Activated T-cell treated with anti-CD3 and anti-CD28 coated beads for 24 hours (primary cell): ENCODE measurements at regions not wholly inside any gene's neighbourhood (a gene's known extent, or its start where the extent isn't known, plus 50 kb on each side); places are given as distances from the start of the nearest gene placed in this dataset.

ENCODE experiments used
- DNase-seq: peaks from one replicate; pipeline ENCODE4 v3.0.0-alpha.2; 2020; ENCODE audit warnings: low read depth

DNA sequence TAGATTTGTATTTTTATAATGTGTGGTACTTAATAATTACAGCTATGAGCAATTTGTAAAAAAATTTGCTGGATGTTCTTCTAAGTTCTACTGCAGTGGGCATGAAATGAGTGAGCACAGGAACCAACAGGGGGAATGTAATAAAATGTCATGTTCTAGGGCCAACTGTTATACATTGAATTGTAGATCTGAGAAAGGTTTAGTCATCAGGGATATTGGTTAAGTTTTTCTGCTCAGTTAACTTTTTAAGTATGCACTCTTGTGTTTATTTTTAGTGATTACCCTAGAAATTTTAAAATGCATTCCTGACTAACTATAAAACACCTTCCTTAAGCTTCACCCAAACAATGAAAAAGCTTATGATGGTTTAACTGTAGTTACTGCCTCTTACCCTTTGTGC is 101.8 kb downstream of the CAND1 start:
- DNase-seq: no peak

DNA sequence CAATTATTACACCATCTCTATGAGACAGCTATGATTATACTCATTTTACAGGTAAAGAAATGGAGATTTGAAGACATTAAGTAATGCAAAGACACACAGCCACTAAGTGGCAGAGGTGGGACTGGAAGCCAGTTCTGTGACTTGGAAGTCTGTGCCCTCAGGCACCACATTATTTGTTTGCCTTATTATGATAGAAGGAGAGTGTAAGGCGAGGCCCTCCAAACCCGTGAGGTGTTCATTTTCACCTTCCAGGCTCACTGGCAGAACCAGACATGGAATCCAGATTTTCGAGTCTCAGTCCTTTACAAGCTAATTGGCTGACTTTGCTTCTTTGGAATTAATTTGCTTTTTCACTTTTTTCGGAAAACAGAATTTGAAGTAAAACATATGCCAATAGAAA is 107.9 kb downstream of the CAND1 start:
- no peak for DNase-seq

DNA sequence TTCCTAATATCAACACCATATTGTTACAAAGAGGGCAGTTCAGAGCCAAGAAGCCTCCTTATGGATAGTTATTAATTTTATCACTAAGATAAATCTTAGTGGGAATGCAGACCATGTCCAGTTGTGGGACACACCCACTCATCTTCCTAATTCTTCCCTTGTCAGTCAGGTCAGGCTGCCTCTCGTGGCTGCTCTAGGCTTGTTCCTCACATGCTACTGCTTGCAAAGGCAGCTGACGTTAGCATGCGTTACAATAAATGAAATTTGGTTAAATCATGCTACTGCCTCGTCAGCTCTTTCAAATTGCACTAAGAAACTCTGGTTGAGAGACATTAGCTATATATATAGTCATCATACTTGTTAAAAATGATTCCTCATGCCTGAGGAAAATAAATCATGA is 108.4 kb downstream of the CAND1 start:
- no peak for DNase-seq

DNA sequence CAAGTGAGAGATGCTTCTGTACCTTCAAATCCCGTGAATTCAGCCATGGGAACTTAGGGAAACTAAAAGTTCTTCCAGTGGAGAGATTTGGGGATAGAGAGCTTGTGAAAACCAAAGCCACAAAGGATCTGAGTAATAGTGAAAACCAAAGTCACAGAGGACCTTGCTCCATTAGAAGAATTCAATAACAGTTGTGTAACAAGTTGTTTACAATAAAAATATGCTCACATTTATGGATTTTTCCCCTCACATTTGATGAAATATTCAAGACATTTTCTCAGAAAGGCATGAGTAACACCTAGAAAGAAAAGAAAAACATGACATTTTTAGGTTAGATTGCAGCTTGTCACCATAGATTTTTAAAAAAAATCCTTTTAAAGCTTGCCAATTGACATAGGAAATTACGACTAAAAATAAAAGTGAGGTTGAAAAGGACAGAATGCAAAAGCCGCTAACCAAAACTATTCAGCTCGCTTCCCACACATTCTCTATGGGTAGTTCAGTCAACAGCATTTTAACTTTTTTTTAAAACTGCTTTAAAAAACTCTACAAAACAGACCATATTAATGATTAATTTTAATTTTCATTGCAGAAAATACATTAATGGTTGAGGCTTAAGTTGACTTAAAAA is 113.2 kb downstream of the CAND1 start:
- no peak for DNase-seq

DNA sequence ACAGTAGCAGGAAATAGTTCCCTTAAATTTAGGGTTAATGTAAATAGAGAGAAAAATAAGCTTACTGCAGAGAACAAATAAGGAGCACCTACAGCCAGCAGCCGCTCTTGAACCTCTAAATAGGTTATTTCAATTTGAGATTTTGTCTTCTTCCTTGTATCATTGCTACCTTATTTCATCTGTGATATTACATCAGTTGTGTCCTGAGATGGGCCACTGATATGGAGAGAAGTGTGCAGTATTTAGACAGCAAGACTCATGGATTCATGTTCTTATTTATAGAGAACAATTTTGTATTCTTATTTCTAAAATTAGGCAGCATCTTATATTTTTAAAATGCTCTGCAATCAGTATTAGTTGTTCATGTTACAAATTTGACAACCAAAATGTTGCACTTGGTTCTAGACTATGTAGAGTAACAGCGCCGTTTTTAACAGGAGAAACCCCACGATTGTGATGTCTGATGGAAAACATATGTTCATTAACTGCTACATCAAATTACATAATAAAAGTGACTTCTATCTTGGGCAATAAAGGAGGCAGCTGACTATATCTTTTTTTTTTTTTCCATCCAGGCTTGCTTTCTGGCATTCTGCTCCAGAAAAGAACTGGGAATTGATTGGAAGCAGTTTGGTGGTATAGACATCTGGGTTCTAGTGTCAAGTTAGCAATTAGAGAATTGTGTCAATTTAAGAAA is 117.9 kb downstream of the CAND1 start:
- no peak for DNase-seq

DNA sequence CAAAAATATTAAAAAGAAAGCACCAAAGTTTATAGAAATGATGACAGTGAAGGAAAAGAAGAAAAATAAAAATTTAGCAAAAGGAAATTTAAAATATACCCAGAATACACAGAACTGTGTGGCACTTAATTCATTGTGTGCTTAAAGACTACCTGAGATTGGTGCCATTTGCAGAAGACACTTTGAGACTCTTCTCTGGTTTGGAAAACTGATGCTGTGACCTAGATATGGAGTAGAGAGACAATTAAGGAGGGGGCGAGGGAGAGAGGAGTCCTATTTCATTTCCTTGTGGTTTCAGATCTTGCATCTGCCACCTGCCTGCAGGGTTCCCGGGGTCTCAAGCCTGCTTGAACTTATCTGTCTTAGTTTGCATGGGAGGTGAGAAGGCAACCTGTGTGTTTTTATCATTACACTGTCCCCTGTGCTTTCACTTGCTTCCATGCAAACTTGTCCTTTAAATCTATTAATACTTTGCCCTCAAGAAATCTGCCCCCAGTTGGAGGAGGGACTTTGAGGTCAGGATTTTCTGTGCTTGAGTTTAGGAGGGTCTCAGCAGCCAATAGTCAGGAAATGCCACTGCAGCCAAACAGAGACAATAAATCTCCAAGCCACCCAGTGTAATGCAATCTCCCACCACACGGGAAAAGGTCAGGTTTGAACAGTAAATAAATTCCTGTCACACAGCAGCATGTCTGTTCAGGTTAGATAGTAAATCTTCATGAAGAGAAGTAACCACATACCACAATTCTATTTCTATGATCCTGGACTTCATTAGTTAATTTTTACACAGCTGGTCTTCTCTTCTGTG is 119.4 kb downstream of the CAND1 start:
- DNase-seq: no peak

DNA sequence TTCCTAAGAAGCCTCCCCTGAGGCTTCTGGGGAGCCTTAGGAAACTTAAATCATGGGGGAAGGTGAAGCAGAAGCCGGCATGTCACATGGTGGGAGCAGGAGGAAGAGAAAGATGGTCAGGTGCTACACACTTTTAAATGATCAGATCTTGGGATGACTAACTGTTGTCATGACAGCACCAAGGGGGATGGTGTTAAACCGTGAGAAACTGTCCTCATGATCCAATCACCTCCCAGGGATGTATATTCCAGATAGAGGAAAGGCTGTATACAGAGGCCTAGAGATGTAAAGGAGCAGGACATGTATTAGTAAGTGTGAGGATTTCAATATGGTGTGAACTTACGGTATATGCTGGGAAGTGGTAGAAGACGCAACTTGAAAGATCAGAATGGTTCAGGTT is 121.1 kb downstream of the CAND1 start:
- DNase-seq: no peak

- no peak for DNase-seq
Observed at GRCh38 chr12:67391034-67391433, 121.9 kb downstream of the CAND1 start.

- DNase-seq: no peak
Observed at GRCh38 chr12:67391656-67392055, 122.5 kb downstream of the CAND1 start.

- DNase-seq: no peak
Observed at GRCh38 chr12:67394550-67394949, 125.4 kb downstream of the CAND1 start.

- no peak for DNase-seq
Observed at GRCh38 chr12:67400742-67401141, 131.6 kb downstream of the CAND1 start.

- no peak for DNase-seq
Observed at GRCh38 chr12:67410246-67410645, 141.1 kb downstream of the CAND1 start.

- DNase-seq: no peak
Observed at GRCh38 chr12:67410667-67411067, 141.5 kb downstream of the CAND1 start.

- no peak for DNase-seq
Observed at GRCh38 chr12:67411562-67411961, 142.4 kb downstream of the CAND1 start.

- DNase-seq: no peak
Observed at GRCh38 chr12:67413577-67413976, 144.4 kb downstream of the CAND1 start.

- DNase-seq: no peak
Observed at GRCh38 chr12:67414011-67414715, 145.0 kb downstream of the CAND1 start.

- no peak for DNase-seq
Observed at GRCh38 chr12:67415473-67415872, 146.3 kb downstream of the CAND1 start.

- no peak for DNase-seq
Observed at GRCh38 chr12:67419810-67420209, 150.7 kb downstream of the CAND1 start.

- DNase-seq: no peak
Observed at GRCh38 chr12:67420506-67420905, 151.3 kb downstream of the CAND1 start.

GRCh38 chr12:67422081-67422480 is 152.9 kb downstream of the CAND1 start:
- DNase-seq: no peak

DNA sequence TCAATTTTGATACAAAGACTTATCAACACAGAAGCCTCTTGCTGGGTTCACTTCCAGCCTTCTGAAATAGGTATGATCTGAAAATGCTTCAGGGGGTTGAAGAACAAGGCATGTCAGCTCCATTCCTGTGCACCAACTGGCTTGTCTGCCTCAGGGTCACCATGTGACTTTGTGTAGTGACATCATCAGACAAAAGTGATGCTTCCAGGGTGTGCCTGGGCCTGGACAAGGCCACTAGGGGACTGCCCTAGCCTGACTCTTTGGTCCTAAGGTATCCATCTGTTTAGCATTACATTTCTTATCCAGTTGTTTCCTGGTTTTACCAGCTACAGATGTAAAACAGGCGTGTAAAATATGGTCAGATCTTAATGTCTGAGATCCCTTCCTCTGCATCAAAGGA is 155.6 kb downstream of the CAND1 start:
- no peak for DNase-seq

GRCh38 chr12:67425394-67425793 is 156.2 kb downstream of the CAND1 start:
- no peak for DNase-seq

DNA sequence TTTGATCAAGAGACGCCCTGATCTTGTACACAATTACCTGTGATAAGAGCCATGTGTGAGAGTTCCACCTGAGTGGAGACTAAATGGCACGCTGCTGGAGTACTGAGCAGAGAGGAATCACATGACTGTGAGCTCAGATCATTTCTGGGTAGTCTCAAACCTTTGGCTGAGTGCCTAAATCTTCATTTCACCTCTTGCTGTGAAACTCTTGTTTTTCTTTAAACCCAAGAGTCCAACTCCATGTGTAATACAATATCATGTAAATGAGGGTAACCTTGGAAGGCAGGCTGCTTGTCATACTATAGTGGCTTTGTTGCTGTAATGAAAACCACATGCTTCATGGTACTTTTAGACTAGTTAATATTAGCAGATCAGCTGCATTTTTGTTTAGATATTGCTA is 156.9 kb downstream of the CAND1 start:
- DNase-seq: no peak
